Subcutaneous abdominal adipose tissue (tissue), 5 donors: ENCODE measurements at regions not wholly inside any gene's neighbourhood (a gene's known extent, or its start where the extent isn't known, plus 50 kb on each side); places are given as distances from the start of the nearest gene placed in this dataset.

Experiments
- H3K27ac ChIP-seq: one replicate; pipeline ENCODE4 v1.7.0; 2013; ENCODE audit warnings: low read depth, mild to moderate bottlenecking, inconsistent platforms, low read length, moderate library complexity
- H3K27me3 ChIP-seq, 5 donors: one replicate each; pipeline ENCODE4 v1.7.0; 2013; ENCODE audit warnings: low read length in 5 of 5, inconsistent platforms in 1 of 5; ENCODE audit not compliant: control insufficient read depth in 5 of 5, insufficient read depth in 4 of 5
- H3K36me3 ChIP-seq, 5 donors: one replicate each; pipeline ENCODE4 v1.7.0; 2013; ENCODE audit warnings: low read length in 5 of 5; ENCODE audit not compliant: control insufficient read depth in 5 of 5, insufficient read depth in 5 of 5
- H3K4me1 ChIP-seq, 5 donors: one replicate each; pipeline ENCODE4 v1.7.0; 2013; ENCODE audit warnings: low read length in 5 of 5, mild to moderate bottlenecking in 3 of 5, moderate library complexity in 1 of 5; ENCODE audit not compliant: control insufficient read depth in 5 of 5, insufficient read depth in 5 of 5
- H3K4me3 ChIP-seq, 5 donors: one replicate each; pipeline ENCODE4 v1.7.0; 2013; ENCODE audit warnings: low read length in 5 of 5, low read depth in 1 of 5
- H3K9ac ChIP-seq, 5 donors: one replicate each; pipeline ENCODE4 v1.7.0; 2013; ENCODE audit warnings: low read length in 5 of 5, mild to moderate bottlenecking in 4 of 5, moderate library complexity in 3 of 5
- H3K9me3 ChIP-seq, 5 donors: one replicate each; pipeline ENCODE4 v1.7.0; 2013; ENCODE audit warnings: low read length in 5 of 5; ENCODE audit not compliant: control insufficient read depth in 5 of 5
- donor health status: healthy.
- donor health status: healthy.
- donor health status: healthy.
- donor health status: healthy.
- donor health status: healthy.

GRCh38 chr10:43969506-43969905 is 320.8 kb upstream of the ZNF32 start:
- Histone ChIP-seq H3K27ac (no peak overlapping the region), H3K4me3 (no peak overlapping the region), H3K36me3 (no peaks in the 10 kb centered on the region), H3K4me1 (peaks cover 7 to 36% (median 13%) of the 10 kb centered on the region in 5 donors), H3K9me3 (no peaks in the 10 kb centered on the region), H3K9ac (no peak overlapping the region), H3K27me3 (no peaks in the 10 kb centered on the region)

- Histone ChIP-seq H3K4me3 (no peak overlapping the region), H3K36me3 (no peaks in the 10 kb centered on the region), H3K4me1 (peaks cover 7 to 36% (median 14%) of the 10 kb centered on the region in 5 donors), H3K9me3 (no peaks in the 10 kb centered on the region), H3K27me3 (no peaks in the 10 kb centered on the region), H3K9ac (no peak overlapping the region), H3K27ac (no peak overlapping the region)
Measured at GRCh38 chr10:43968961-43969360, 320.3 kb upstream of the ZNF32 start.

- Histone ChIP-seq H3K36me3 (no peaks in the 10 kb centered on the region), H3K4me1 (peaks cover 5 to 33% (median 18%) of the 10 kb centered on the region in 5 donors), H3K27me3 (no peaks in the 10 kb centered on the region), H3K9me3 (no peaks in the 10 kb centered on the region), H3K4me3 (no peak overlapping the region), H3K27ac (no peak overlapping the region), H3K9ac (no peak overlapping the region)
Measured at GRCh38 chr10:43968076-43968475, 319.4 kb upstream of the ZNF32 start.

GRCh38 chr10:43966571-43966965 is 317.9 kb upstream of the ZNF32 start:
- Histone ChIP-seq H3K4me3 (no peak overlapping the region), H3K27ac (no peak overlapping the region)

GRCh38 chr10:43965918-43966570 is 317.4 kb upstream of the ZNF32 start:
- H3K36me3 ChIP-seq = no peaks in the 10 kb centered on the region
- H3K27ac ChIP-seq = no peak overlapping the region

More at GRCh38 chr10:43966571-43966965, 317.9 kb upstream of the ZNF32 start:
- Histone ChIP-seq H3K4me1 (peaks cover 8 to 43% (median 24%) of the 10 kb centered on the region in 5 donors), H3K27me3 (no peaks in the 10 kb centered on the region), H3K9ac (no peak overlapping the region), H3K9me3 (no peaks in the 10 kb centered on the region), H3K36me3 (no peaks in the 10 kb centered on the region)

GRCh38 chr10:43965033-43965917 is 316.6 kb upstream of the ZNF32 start:
- Histone ChIP-seq H3K27ac (peak overlapping the region; percentile 63), H3K9me3 (no peaks in the 10 kb centered on the region), H3K4me1 (peaks cover 8 to 46% (median 24%) of the 10 kb centered on the region in 5 donors), H3K9ac (no peak overlapping the region), H3K4me3 (peak overlapping the region in 1 of 5 donors; percentile 37), H3K27me3 (no peaks in the 10 kb centered on the region), H3K36me3 (no peaks in the 10 kb centered on the region)

More at GRCh38 chr10:43965918-43966570, 317.4 kb upstream of the ZNF32 start:
- Histone ChIP-seq H3K4me3 (no peak overlapping the region), H3K4me1 (peaks cover 8 to 48% (median 24%) of the 10 kb centered on the region in 5 donors), H3K9me3 (no peaks in the 10 kb centered on the region), H3K9ac (no peak overlapping the region), H3K27me3 (no peaks in the 10 kb centered on the region)

- no peaks in the 10 kb centered on the region for H3K27me3 ChIP-seq
- H3K9me3 ChIP-seq = no peaks in the 10 kb centered on the region
- H3K27ac ChIP-seq = peak overlapping the region; percentile 63
Measured at GRCh38 chr10:43964486-43964885, 315.8 kb upstream of the ZNF32 start.

GRCh38 chr10:43963793-43964425 is 315.2 kb upstream of the ZNF32 start:
- Histone ChIP-seq H3K4me3 (no peak overlapping the region), H3K27me3 (no peaks in the 10 kb centered on the region), H3K4me1 (peaks cover 8 to 46% (median 24%) of the 10 kb centered on the region in 5 donors), H3K9ac (no peak overlapping the region), H3K9me3 (no peaks in the 10 kb centered on the region), H3K36me3 (no peaks in the 10 kb centered on the region), H3K27ac (no peak overlapping the region)

More at GRCh38 chr10:43964486-43964885, 315.8 kb upstream of the ZNF32 start:
- Histone ChIP-seq H3K4me1 (peaks cover 8 to 46% (median 24%) of the 10 kb centered on the region in 5 donors), H3K36me3 (no peaks in the 10 kb centered on the region), H3K9ac (peak overlapping the region in 1 of 5 donors; percentile 11), H3K4me3 (no peak overlapping the region)

- H3K36me3 ChIP-seq = no peaks in the 10 kb centered on the region
- no peaks in the 10 kb centered on the region for H3K9me3 ChIP-seq
- no peak overlapping the region for H3K9ac ChIP-seq
- peaks cover 8 to 46% (median 24%) of the 10 kb centered on the region in 5 donors for H3K4me1 ChIP-seq
- H3K27me3 ChIP-seq = no peaks in the 10 kb centered on the region
- no peak overlapping the region for H3K27ac ChIP-seq
- H3K4me3 ChIP-seq = no peak overlapping the region
Measured at GRCh38 chr10:43963379-43963778, 314.7 kb upstream of the ZNF32 start.
